Middle frontal gyrus (tissue), 1 donor: ENCODE measurements at regions not wholly inside any gene's neighbourhood (a gene's known extent, or its start where the extent isn't known, plus 50 kb on each side); places are given as distances from the start of the nearest gene placed in this dataset.
"Not testable (repeated sequence)": the region's sequence is repeated elsewhere in the genome, so short reads cannot be mapped to it uniquely, and the experiment has no call there.

Source experiments
- DNase-seq: peaks from one replicate; pipeline ENCODE4 v3.0.0-alpha.2; 2015; ENCODE audit warnings: low spot score; ENCODE audit errors: extremely low spot score

DNA sequence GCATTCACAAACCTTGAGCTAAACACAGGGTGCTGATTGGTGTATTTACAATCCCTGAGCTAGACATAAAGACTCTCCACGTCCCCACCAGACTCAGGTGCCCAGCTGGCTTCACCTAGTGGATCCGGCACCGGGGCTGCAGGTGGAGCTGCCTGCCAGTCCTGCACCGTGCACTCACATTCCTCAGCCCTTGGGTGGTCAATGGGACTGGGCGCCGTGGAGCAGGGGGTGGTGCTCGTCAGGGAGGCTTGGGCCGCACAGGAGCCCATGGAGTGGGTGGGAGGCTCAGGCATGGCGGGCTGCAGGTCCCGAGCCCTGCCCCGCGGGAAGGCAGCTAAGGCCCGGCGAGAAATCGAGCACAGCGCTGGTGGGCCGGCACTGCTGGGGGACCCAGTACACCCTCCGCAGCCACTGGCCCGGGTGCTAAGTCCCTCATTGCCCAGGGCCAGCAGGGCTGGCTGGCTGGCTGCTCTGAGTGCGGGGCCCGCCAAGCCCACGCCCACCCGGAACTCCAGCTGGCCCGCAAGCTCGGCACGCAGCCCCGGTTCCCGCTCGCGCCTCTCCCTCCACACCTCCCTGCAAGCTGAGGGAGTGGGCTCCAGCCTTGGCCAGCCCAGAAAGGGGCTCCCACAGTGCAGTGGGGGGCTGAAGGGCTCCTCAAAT, 622.2 kb upstream of the ADGRL2 start:
- not testable (repeated sequence) for DNase-seq

DNA sequence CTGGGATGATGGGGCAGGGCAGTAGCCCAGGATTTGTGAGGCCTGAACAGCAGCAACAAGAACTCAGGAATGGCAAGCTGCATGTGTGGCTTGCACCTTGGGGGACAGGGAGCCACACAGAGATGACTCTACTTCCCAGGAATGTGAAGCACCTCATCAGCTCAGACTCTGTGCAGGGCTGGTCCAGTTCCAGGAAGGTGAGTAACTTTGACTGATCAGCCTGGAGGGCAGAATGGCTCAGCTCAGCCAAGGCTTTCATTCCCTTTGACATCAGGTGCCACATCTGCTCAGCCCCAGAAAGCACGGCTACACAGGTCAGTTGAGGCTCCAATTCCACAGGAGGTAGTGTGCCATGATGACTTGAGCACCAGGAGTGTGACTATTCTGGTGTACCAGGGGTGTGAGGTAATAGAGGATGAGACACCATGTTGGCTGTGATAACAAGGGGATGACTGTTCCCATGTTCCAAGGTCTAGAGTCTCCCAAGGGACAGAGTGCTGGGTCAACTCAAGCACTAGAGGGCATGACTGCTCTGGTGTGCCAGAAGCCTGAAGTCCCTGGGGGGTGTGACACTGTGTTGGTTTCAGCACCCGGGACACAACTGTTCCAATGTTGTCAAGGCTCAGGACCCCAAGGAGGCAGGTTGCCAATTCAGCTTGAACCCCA, 625.8 kb upstream of the ADGRL2 start:
- DNase-seq: no peak

DNA sequence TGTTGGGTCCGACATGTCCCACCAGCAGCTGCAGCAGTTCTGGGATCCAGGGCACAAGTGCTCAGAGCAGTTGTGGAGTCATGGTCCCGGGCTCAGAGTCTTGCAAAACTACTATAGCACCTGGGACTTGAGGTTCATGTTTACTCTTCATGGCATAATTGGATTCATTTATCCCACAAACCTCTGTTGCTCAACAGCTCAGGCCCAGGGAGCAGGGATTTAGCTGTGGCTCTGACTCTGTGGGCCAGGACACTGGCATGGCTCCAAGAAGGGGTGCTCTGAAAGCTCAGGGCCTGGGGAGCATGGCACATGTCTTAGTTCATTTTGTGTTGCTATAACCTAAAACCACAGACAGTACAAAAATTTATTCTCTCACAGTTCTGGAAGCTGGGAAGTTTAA, 626.7 kb upstream of the ADGRL2 start:
- DNase-seq: no peak

DNA sequence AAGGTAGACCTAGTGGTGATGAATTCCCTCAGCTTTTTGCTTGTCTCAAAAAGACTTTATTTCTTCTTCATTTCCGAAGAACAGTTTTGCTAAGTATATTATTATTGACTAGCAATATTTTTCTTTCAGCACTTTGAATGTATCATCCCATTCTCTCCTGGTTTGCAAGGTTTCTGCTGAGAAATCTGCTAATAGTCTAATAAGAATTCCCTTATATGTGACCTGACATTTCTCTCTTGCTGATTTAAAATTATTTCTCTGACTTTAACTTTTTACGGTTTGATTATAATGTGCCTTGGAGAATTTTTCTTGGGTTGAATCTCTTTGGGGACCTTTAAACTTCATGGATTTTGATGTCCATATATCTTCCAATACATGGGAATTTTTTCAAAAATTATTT, 628.3 kb upstream of the ADGRL2 start:
- no peak for DNase-seq

DNA sequence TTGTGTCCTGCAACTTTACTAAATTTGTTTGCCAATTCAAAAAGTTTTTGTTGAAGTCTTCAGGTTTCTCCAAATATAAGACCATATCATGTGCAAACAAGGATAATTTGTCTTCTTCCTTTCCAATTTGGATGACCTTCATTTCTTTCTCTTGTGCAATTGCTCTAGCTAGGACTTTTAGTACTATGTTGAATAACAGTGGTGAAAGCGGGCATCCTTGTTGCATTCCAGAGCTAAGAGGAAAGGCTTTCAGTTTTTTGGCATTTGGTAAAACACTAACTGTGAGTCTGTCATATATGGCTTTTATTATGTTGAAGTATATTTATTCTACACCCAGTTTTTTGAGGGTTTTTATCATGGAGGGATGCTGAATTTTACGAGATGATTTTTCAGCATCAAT, 630.0 kb upstream of the ADGRL2 start:
- DNase-seq: no peak

DNA sequence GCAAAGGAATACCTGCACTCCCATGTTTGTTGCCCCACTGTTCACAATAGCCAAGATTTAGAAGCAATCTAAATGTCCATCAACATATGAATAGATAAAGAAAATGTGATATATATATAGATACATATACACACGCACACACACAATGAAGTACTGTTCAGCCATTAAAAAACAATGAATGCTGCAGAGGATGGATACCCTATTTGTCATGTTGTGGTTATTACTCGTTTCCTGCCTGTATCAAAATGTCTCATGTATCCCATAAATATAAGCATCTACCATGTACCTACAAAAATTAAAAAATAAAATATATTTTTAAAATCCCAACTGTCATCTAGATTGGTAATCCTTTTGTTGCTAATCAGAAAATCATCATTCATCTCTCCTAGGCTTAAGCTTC, 634.8 kb upstream of the ADGRL2 start:
- DNase-seq: no peak

DNA sequence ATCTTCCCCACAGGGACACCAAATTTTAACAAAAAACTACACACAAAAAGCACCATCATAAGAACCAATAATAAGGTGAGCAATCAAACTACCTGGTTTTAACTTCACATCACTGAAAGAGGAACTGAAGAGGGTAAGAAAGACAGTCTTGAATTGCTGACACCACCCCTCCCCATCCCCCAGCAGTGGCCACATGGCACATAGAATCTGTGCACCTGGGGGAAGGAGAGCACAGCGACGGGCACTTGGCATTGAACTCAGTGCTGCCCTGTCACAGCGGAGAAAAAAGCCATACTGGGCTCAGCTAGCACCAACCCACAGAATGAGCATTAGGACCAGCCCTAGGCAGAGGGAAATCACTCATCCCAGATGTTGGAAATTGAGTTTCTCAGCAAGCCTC, 640.0 kb upstream of the ADGRL2 start:
- DNase-seq: no peak

DNA sequence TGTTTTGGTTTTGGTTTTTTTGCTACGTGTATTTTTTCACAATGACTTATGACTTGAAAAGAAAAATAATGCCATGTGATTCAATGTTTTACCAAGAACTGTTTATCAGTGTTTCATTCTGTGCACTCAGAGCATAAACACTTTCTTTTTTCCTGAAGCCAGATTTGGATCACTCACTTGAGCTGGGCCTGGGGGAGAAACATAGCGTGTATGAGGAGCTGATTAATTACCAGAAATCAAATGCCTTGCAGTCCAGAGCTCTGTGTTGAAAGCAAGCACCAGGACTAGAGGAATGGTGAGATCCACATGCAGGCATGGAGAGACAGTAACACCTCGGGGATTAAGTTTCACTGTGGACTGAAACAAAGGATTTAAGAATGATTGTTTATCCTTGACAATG, 642.1 kb upstream of the ADGRL2 start:
- DNase-seq: no peak

DNA sequence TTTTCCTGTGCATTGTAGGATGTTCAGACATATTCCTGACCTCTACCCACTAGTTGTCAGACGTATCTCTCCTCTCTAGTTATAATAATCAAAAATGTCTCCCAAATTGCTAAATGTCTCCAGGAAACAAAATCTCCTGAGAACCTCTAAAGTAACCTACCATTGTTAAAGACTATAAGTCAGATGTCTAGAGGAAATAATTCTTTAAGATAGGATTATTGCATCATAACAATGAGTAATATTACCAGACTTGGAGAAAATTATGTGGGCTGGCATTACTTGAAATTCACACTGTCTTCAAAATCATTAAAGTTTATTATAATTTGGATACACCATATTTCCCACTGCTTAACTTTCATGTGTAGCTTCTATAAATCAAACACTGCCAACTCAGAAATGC, 643.0 kb upstream of the ADGRL2 start:
- DNase-seq: no peak

DNA sequence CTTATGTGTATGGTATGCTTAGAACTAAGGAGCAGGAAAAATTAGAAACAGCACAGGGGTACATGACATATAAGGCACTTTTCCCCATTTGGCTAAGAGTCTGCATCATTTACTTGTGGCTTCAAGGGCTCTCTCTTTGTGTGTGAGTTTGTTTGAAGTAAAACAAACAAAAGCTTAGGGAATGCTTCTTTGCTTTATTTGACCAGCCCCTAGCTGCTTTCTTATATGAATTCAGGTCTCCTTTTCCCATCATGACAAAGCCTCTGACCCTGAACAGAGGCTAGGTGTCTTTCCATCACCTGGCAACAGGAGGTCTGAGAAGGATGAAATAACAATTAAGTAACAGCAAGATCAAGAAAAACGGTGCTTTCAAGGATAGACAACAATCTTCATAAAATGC, 643.8 kb upstream of the ADGRL2 start:
- no peak for DNase-seq

DNA sequence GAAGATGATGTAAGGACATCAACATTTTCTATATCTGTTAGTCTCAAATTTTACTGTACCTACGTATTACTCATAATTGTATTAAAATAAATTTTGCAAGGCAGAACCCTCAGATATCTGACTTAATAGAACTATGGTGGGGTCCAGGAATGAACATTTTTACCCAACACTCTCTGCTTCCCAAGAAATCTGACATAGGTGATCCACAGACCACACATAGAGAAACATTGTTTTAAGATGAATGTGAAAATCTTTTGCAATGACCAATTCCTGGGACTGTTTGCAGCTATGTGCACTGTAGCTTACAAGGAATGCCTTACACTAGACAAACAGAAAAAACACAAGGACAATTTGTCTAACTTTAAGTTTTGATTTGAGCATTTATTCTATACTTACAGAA, 645.6 kb upstream of the ADGRL2 start:
- DNase-seq: no peak

DNA sequence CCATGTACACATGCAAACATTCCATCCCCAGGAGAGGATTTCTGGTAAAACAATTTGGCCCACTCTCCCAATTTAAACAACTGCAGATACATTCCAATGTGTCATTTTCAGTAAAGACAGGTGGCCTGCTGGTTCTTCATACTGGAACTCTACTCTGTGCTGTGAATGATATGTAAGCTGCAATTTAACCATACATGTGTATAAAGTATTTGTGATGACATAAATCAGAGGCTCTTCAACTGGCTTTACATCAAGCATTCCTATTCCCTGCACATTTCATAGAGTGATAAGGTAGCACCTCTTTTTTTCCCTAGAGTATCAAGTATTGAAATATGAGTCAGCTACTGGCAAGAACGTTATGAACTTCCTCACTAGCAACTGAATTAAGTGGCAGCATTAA, 649.5 kb upstream of the ADGRL2 start:
- no peak for DNase-seq

DNA sequence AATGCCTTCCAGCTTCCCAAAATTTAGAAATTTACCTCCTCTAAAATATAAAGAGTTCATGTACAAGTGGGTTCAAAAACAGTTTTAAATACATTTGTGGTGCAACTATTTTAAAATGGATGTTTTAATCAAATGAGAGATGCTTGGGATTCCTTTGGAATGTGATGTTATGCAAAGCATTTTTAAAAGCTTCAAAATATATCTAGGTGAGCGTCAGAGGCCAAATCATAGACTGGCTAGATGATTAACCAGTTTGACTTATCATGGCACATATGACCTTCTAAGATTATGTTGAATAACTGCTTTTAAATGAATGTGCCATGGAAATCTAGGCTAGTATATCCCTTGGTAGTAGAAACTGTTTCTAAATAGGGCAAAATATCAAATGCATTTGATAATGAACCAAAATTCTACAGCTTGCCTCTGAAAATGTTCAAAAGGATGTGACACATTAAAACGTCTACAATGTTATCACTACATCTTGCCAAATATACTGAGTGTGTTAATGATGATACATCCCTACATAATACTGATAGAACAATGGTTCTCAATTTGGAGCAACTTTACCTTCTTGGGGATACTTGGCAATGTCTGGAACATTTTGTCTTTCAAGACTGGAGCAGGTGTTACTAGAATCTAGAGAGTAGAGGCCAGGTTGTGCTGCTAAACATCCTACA, 650.9 kb upstream of the ADGRL2 start:
- DNase-seq: no peak

DNA sequence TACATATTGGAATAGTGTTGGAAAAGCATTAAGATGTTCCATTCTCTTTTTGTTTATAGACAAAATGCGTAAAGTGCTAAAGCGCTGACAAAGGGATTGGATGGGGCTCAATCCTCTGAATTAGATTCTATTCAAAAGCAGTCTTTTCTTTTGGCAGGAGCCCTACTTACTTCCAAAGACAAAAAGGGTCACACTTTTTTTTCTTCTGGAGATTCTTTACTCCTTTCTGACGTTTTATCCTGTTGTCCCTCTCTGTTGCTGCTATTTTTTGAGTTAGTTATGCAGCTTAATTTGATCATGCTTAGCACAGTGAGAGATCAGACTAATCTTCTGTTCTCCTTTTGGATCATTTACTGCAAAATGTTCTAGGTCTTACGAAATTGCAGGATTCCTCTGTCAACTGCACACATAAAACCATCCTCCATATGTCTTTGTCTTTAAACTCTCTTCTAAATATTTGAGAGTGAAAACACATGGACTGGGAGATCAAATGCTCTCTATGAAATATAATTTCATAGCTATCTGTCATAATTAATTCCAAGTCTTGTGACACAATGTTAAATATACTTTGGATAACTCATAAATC, 656.4 kb upstream of the ADGRL2 start:
- DNase-seq: no peak

DNA sequence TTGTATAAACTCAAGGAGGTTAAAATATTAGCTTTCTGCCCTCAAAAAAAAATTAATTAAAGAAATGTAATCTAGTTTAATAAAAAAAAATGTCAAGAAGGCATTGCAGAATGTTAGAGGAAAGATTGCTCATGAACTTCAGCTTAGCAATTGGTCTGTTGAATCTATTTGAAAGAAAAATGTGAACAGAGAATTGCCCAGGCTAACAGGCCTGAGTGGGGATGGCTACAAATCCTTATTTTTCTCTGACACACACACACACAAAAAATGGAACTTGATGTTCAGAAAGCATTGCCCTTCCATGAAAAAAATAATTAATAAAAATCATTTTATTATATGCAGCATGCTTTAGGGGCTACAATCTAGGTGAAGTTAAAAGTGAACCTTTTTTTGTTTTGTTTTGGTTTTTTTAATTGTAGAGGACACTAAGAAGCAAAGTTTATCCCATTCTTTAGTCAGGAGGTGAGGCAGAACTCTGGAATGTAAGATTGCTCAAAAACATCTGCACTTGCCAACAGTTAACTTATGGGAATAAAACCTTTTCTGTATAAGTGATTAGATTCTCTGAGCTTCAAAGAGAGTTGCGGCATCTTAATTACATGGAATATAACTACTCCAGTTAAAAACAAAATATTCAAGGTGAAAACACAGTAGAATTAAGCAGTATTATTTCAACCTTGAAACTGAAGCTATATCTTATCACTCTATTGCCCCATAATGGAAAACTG, 658.5 kb upstream of the ADGRL2 start:
- DNase-seq: no peak

DNA sequence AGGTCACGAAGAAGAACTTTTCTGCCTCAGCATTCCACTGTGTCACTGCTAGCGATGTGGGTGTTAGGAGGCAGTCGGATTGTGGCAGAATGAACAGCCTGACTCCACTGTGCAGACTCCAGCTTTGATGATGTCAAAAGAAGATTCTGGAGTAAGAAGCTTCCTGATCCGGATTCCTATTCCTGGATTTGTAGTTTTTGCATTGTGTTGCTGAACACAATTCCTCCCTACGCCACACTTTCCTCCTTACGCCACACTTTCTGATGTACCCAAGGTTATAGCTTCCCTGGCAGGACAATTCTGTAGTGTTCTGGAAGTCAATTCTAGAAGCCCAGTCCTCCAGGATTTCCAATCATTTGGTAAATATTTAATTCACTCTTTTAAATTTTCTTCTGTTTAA, 665.2 kb upstream of the ADGRL2 start:
- no peak for DNase-seq

DNA sequence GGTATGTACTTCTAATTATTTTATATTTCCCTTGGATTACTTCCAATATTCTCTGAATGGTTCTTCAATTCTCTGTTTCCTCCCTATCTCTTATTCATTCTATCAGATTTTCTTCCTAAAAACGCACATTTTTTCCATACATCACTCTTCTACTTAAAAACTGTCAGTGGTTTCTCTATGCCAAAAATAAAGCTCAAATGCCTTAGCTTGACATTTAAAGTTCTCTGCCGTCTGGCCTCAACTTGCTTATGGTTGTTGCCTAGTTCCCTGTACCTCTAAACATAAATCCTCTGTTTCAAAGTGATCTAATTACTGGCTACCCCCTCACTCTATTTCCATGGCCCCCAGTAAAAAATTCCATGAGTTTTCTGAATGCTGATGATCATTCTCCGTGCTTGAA, 671.0 kb upstream of the ADGRL2 start:
- DNase-seq: no peak

DNA sequence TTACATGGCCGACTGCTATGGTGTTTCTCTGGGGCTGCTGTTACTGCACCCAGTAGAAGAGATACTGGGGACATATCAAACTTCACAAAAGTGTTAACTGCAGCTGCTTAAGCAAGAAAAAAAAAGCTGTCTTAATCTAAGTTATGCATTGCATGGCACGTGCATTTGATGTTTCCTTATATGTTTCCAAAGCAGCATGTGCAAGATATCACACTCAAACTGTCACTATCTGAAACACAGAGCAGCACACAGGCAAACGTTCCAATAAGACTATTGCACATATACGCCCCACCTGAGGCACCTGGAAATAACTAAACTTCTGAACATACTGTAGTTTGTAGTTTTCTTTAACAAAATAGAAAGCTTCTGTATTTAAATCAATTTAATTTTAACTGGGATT, 671.4 kb upstream of the ADGRL2 start:
- DNase-seq: no peak

DNA sequence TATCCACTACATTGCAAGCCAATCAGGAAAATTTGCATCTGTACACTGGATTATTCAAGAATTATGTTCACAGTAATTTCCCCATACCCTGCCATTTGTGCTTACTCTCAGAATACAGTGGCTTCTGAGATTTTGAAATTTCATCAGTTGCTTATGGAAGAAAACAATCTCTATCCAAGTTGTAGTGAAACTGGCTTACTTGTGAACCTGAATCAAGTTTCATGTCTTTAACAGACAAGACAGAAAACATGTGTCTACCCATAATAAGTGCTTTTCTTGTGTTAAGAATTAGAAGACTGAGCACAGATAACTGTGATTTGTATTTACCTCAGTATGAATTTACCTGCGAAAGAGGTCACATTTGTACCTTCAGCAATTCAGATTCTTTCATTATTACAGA, 672.7 kb upstream of the ADGRL2 start:
- no peak for DNase-seq

DNA sequence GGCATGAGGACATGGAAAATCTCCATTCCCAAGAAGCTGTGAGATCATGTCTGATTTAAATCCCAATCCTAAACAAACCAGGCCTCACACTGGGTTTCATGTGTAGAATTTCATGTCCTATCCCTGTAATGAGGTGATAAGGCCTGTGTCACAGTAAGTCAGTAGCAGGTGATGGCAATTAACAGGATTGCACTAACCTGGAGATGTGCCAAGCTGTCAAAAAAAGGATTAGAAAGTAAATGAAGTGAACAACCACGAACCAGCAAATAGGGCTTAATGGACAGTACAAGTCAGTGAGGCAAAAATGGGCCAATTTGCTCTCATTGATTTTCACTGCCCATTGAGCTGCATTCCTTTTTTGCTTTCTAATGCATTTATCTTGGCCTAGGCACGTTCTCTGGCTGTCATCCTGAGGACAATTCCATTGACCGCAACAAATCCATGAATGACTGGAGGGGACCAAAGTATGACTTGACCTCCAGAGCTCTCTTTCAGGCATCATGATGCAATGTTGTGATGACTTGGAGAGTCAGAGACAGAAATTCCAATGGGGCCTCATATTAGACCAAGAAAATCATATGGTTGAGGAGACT, 673.6 kb upstream of the ADGRL2 start:
- DNase-seq: no peak

DNA sequence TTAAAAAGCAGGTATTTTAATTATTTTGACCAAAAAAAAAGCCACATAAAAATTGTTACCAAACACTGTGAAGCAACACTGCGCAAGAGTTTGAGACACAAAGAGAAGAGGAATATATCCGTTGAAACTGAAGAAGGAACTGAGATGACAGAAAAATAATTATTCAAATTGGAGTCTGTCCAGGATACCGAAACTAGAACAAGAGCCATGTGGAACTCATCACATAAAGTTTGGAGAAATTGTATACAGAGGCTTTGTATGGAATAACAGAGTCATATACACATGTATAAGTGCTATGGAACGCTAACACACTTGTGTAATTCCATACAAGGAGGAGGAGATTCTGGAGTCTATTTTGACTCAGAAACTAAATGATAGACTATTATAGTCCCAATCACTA, 675.1 kb upstream of the ADGRL2 start:
- no peak for DNase-seq

DNA sequence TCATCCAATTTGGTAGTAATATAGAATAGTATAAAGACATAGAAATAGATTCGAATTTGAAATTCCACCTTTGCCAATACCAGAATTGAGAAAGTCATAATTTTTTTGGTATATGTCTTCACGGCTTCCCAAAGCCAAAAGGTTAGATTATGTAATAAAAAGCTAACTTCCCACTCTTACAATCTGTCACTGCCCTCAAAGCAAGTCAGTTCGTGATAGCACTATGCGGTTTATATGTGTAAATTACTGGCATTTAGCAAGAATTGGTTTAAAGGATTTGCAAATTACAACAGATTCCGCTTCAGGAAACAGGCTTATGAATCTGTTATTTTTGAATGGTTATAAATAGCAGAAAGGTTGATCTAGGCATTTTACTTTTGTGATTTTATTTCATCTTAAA, 679.4 kb upstream of the ADGRL2 start:
- no peak for DNase-seq
